H9 (cell line): ENCODE measurements at regions not wholly inside any gene's neighbourhood (a gene's known extent, or its start where the extent isn't known, plus 50 kb on each side); places are given as distances from the start of the nearest gene placed in this dataset.

Experiments used
- DNase-seq: peaks from one replicate; pipeline ENCODE4 v3.0.0-alpha.2; 2017
- H2AFZ ChIP-seq: one replicate; pipeline ENCODE4 v1.6.1; 2013; ENCODE audit warnings: mild to moderate bottlenecking, low read length, control low read depth, moderate library complexity
- H2AK5ac ChIP-seq: 2 replicates; pipeline ENCODE4 v1.6.1; 2013; ENCODE audit warnings: low read length, control low read depth, mixed read lengths; ENCODE audit not compliant: insufficient read length
- H2BK120ac ChIP-seq: one replicate; pipeline ENCODE4 v1.6.1; 2013; ENCODE audit warnings: low read depth, mild to moderate bottlenecking, low read length, control low read depth, inconsistent platforms; ENCODE audit not compliant: poor library complexity, severe bottlenecking
- H2BK12ac ChIP-seq: 2 replicates; pipeline ENCODE4 v1.6.1; 2013; ENCODE audit warnings: low read length, control low read depth, mixed read lengths, low read depth; ENCODE audit not compliant: insufficient read length
- H2BK15ac ChIP-seq: 2 replicates; pipeline ENCODE4 v1.6.1; 2013; ENCODE audit warnings: low read depth, low read length, control low read depth
- H2BK20ac ChIP-seq: one replicate; pipeline ENCODE4 v1.6.1; 2013; ENCODE audit warnings: low read depth, mild to moderate bottlenecking, low read length, control low read depth, inconsistent platforms; ENCODE audit not compliant: poor library complexity, severe bottlenecking
- H2BK5ac ChIP-seq: 2 replicates; pipeline ENCODE4 v1.6.1; 2013; ENCODE audit warnings: low read length, control low read depth, mixed read lengths; ENCODE audit not compliant: insufficient read length
- H3K14ac ChIP-seq: 2 replicates; pipeline ENCODE4 v1.6.1; 2013; ENCODE audit warnings: low read length, control low read depth; ENCODE audit not compliant: insufficient read depth
- H3K18ac ChIP-seq: 2 replicates; pipeline ENCODE4 v1.6.1; 2013; ENCODE audit warnings: low read depth, mild to moderate bottlenecking, mixed read lengths, low read length, control low read depth; ENCODE audit not compliant: insufficient read length
- H3K23ac ChIP-seq: 2 replicates; pipeline ENCODE4 v1.6.1; 2013; ENCODE audit warnings: low read length, control low read depth, mixed read lengths, low read depth; ENCODE audit not compliant: insufficient read length
- H3K23me2 ChIP-seq: 2 replicates; pipeline ENCODE4 v1.6.1; 2013; ENCODE audit warnings: low read depth, mild to moderate bottlenecking, mixed read lengths, low read length, control low read depth; ENCODE audit not compliant: insufficient read length, poor library complexity, severe bottlenecking
- H3K27ac ChIP-seq: 2 replicates; pipeline ENCODE4 v1.5.1; 2013; ENCODE audit warnings: low read length, control low read depth, mixed read lengths, low read depth; ENCODE audit not compliant: insufficient read length
- H3K27me3 ChIP-seq: 2 replicates; pipeline ENCODE4 v1.6.1; 2013; ENCODE audit warnings: low read length, control low read depth, inconsistent platforms; ENCODE audit not compliant: insufficient read depth
- H3K4ac ChIP-seq: 2 replicates; pipeline ENCODE4 v1.6.1; 2013; ENCODE audit warnings: low read depth, mild to moderate bottlenecking, control low read depth, inconsistent platforms, low read length, moderate library complexity
- H3K4me1 ChIP-seq: 2 replicates; pipeline ENCODE4 v1.6.1; 2013; ENCODE audit warnings: low read length, control low read depth, inconsistent platforms; ENCODE audit not compliant: insufficient read depth
- H3K4me2 ChIP-seq: 2 replicates; pipeline ENCODE4 v1.6.1; 2013; ENCODE audit warnings: low read length, control low read depth, mixed read lengths; ENCODE audit not compliant: insufficient read length, insufficient read depth
- H3K56ac ChIP-seq: 2 replicates; pipeline ENCODE4 v1.6.1; 2013; ENCODE audit warnings: low read depth, mild to moderate bottlenecking, mixed read lengths, low read length, control low read depth; ENCODE audit not compliant: insufficient read length
- H3K79me1 ChIP-seq: 2 replicates; pipeline ENCODE4 v1.6.1; 2013; ENCODE audit warnings: low read depth, mild to moderate bottlenecking, moderate library complexity, low read length, control low read depth, inconsistent platforms; ENCODE audit not compliant: insufficient read depth, poor library complexity, severe bottlenecking
- H3K79me2 ChIP-seq: 2 replicates; pipeline ENCODE4 v1.6.1; 2013; ENCODE audit warnings: low read length, control low read depth, inconsistent platforms; ENCODE audit not compliant: insufficient read depth
- H3K9ac ChIP-seq: 2 replicates; pipeline ENCODE4 v1.6.1; 2013; ENCODE audit warnings: low read length, control low read depth, mixed read lengths; ENCODE audit not compliant: insufficient read length; ENCODE audit errors: extremely low read depth
- H3K9me3 ChIP-seq: one replicate; pipeline ENCODE4 v1.6.1; 2013; ENCODE audit warnings: low read depth, low read length, inconsistent platforms; ENCODE audit not compliant: control insufficient read depth
- H3T11ph ChIP-seq: one replicate; pipeline ENCODE4 v1.6.1; 2013; ENCODE audit warnings: mild to moderate bottlenecking, low read length, control low read depth, inconsistent platforms
- H4K20me1 ChIP-seq: one replicate; pipeline ENCODE4 v1.6.1; 2013; ENCODE audit not compliant: control insufficient read depth, insufficient read length, insufficient read depth
- H4K5ac ChIP-seq: 2 replicates; pipeline ENCODE4 v1.6.1; 2013; ENCODE audit warnings: low read depth, mild to moderate bottlenecking, mixed read lengths, low read length, control low read depth; ENCODE audit not compliant: insufficient read length
- H4K8ac ChIP-seq: replicated peaks from 2 replicates; pipeline ENCODE4 v1.6.1; 2013; ENCODE audit warnings: low read length, control low read depth, mixed read lengths, low read depth; ENCODE audit not compliant: insufficient read length
- H4K91ac ChIP-seq: 2 replicates; pipeline ENCODE4 v1.6.1; 2013; ENCODE audit warnings: low read depth, mild to moderate bottlenecking, moderate library complexity, mixed read lengths, low read length, control low read depth; ENCODE audit not compliant: insufficient read length
- H3K27ac Mint-ChIP-seq, 3 experiments: 2 replicates in 2 of 3; 3 replicates in 1 of 3; pipeline ENCODE4 v1.8.0; 2020 to 2021; ENCODE audit warnings: mixed read lengths in 3 of 3, mild to moderate bottlenecking in 1 of 3, moderate library complexity in 1 of 3
- H3K27me3 Mint-ChIP-seq: 2 replicates; pipeline ENCODE4 v1.8.0; 2021; ENCODE audit warnings: low read depth, mild to moderate bottlenecking, moderate library complexity, mixed read lengths
- H3K36me3 Mint-ChIP-seq, 3 experiments: 2 replicates in 2 of 3; 3 replicates in 1 of 3; pipeline ENCODE4 v1.8.0; 2020 to 2021; ENCODE audit warnings: low read depth in 3 of 3, mixed read lengths in 3 of 3; ENCODE audit not compliant: insufficient read depth in 1 of 3
- H3K4me1 Mint-ChIP-seq, 2 experiments: 2 replicates each; pipeline ENCODE4 v1.8.0; 2020; ENCODE audit warnings: mixed read lengths in 2 of 2
- H3K4me3 Mint-ChIP-seq, 2 experiments: 2 replicates in 1 of 2; 3 replicates in 1 of 2; pipeline ENCODE4 v1.8.0; 2020 to 2021; ENCODE audit warnings: mild to moderate bottlenecking in 2 of 2, mixed read lengths in 2 of 2, moderate library complexity in 1 of 2
- H3K9me3 Mint-ChIP-seq, 2 experiments: 2 replicates in 1 of 2; 3 replicates in 1 of 2; pipeline ENCODE4 v1.8.0; 2020; ENCODE audit warnings: mild to moderate bottlenecking in 2 of 2, mixed read lengths in 2 of 2, moderate library complexity in 1 of 2
- WGBS: extraction: QIAGEN DNeasy Blood & Tissue Kit; methylation state at CpG from one replicate; pipeline ENCODE4 v1.1.7; 2013; ENCODE audit warnings: missing lambda C conversion rate, low lambda C conversion rate, mixed read lengths; ENCODE audit not compliant: insufficient read length; ENCODE audit errors: extremely low coverage; 5-methylcytosine and 5-hydroxymethylcytosine counted together
- TF ChIP-seq, protein P1 (sequence below): fragments of 200-600 bp; sonication (generic); conservative IDR thresholded peaks from 3 replicates; pipeline ENCODE4 v1.8.0; 2021; ENCODE audit warnings: antibody characterized with exemption, mild to moderate bottlenecking

DNA sequence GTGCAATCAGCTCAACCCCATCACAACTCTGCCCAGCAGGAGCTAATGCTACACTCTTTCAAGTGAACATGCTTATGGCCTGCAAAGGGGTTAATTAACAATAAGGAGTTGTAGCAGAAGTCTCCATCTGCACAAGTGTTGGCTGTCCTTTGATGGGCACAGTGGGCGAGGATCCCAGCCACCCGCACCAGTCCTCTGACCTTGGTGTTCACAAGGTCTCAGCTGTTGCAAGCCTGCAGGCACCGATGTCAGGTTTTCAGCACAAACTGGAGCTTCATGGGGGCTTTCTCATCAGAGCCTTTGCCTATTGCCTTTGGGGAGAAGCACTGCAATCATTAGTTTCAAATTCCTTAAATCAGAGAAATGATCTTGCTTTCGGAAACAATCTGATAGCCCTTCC, 60.9 kb upstream of the TMEM178A start:
- no peak for DNase-seq
- H2BK12ac ChIP-seq = no peak overlapping the region
- H4K8ac ChIP-seq = no peak overlapping the region
- H2BK20ac ChIP-seq = no peak overlapping the region
- H3K9ac ChIP-seq = no peak overlapping the region
- no peaks in the 10 kb centered on the region for H3K79me2 ChIP-seq
- H3K56ac ChIP-seq = no peak overlapping the region
- no peak overlapping the region for H3K14ac ChIP-seq
- H3K27ac ChIP-seq = no peak overlapping the region
- H2AFZ ChIP-seq = no peak overlapping the region
- H4K5ac ChIP-seq = no peak overlapping the region
- no peaks in the 10 kb centered on the region for H3K9me3 ChIP-seq
- no peak overlapping the region for H2BK120ac ChIP-seq
- H3T11ph ChIP-seq = no peak overlapping the region
- Mint-ChIP-seq H3K4me3 (no peak overlapping the region), H3K4me1 (peaks cover 12 to 19% of the 10 kb centered on the region in 2 experiments), H3K27ac (no peak overlapping the region), H3K27me3 (no peaks in the 10 kb centered on the region), H3K9me3 (no peaks in the 10 kb centered on the region), H3K36me3 (no peaks in the 10 kb centered on the region)
- no CpG with 5 or more reads among the region's 4 CpGs for WGBS
- H2BK15ac ChIP-seq = no peak overlapping the region
- no peak overlapping the region for H3K23ac ChIP-seq
- no peak overlapping the region for H2BK5ac ChIP-seq
- H3K4ac ChIP-seq = no peak overlapping the region
- H3K4me1 ChIP-seq = peaks cover 3% of the 10 kb centered on the region; the same call in 1 of the 2 replicates
- H3K27me3 ChIP-seq = no peaks in the 10 kb centered on the region
- no peak overlapping the region for H4K91ac ChIP-seq
- no peak overlapping the region for H3K18ac ChIP-seq
- no peaks in the 10 kb centered on the region for H4K20me1 ChIP-seq
- H3K23me2 ChIP-seq = no peaks in the 10 kb centered on the region
- no peak overlapping the region for H2AK5ac ChIP-seq
- no peaks in the 10 kb centered on the region for H3K79me1 ChIP-seq
- H3K4me2 ChIP-seq = no peak overlapping the region
- TF ChIP-seq, protein P1, sequence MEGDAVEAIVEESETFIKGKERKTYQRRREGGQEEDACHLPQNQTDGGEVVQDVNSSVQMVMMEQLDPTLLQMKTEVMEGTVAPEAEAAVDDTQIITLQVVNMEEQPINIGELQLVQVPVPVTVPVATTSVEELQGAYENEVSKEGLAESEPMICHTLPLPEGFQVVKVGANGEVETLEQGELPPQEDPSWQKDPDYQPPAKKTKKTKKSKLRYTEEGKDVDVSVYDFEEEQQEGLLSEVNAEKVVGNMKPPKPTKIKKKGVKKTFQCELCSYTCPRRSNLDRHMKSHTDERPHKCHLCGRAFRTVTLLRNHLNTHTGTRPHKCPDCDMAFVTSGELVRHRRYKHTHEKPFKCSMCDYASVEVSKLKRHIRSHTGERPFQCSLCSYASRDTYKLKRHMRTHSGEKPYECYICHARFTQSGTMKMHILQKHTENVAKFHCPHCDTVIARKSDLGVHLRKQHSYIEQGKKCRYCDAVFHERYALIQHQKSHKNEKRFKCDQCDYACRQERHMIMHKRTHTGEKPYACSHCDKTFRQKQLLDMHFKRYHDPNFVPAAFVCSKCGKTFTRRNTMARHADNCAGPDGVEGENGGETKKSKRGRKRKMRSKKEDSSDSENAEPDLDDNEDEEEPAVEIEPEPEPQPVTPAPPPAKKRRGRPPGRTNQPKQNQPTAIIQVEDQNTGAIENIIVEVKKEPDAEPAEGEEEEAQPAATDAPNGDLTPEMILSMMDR = no peak
